Sigmoid colon (tissue), 4 donors: ENCODE measurements at regions not wholly inside any gene's neighbourhood (a gene's known extent, or its start where the extent isn't known, plus 50 kb on each side); places are given as distances from the start of the nearest gene placed in this dataset.

Experiments used
- EP300 ChIP-seq, 4 donors: sonication (generic); formaldehyde crosslinking; IDR thresholded peaks; one replicate each; pipeline ENCODE4 v1.6.1; 2017; ENCODE audit warnings: antibody characterized with exemption in 4 of 4
- POLR2A ChIP-seq, 2 donors: fragments of 450-650 bp; IDR thresholded peaks; one replicate each; pipeline ENCODE4 v1.6.1; 2016; ENCODE audit warnings: antibody characterized with exemption in 2 of 2, mild to moderate bottlenecking in 2 of 2, moderate library complexity in 2 of 2
- POLR2AphosphoS5 ChIP-seq, 4 donors: sonication (generic); formaldehyde crosslinking; IDR thresholded peaks; one replicate each; pipeline ENCODE4 v1.6.1; 2017; ENCODE audit warnings: antibody characterized with exemption in 4 of 4
- TF ChIP-seq, protein P1 (sequence below), 4 experiments: fragments of 450-650 bp in 3 of 4; fragments of 200-600 bp in 1 of 4; IDR thresholded peaks; one replicate each; pipeline ENCODE4 v1.5.1; 2016 to 2019; ENCODE audit warnings: antibody characterized with exemption in 4 of 4, mild to moderate bottlenecking in 3 of 4, moderate library complexity in 2 of 4

- TF ChIP-seq, protein P1, sequence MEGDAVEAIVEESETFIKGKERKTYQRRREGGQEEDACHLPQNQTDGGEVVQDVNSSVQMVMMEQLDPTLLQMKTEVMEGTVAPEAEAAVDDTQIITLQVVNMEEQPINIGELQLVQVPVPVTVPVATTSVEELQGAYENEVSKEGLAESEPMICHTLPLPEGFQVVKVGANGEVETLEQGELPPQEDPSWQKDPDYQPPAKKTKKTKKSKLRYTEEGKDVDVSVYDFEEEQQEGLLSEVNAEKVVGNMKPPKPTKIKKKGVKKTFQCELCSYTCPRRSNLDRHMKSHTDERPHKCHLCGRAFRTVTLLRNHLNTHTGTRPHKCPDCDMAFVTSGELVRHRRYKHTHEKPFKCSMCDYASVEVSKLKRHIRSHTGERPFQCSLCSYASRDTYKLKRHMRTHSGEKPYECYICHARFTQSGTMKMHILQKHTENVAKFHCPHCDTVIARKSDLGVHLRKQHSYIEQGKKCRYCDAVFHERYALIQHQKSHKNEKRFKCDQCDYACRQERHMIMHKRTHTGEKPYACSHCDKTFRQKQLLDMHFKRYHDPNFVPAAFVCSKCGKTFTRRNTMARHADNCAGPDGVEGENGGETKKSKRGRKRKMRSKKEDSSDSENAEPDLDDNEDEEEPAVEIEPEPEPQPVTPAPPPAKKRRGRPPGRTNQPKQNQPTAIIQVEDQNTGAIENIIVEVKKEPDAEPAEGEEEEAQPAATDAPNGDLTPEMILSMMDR (IDR thresholded peaks at IDR 0.05), result no peak
- TF ChIP-seq POLR2A (IDR thresholded peaks at IDR 0.05) (no peak), POLR2AphosphoS5 (IDR thresholded peaks at IDR 0.05) (no peak), EP300 (IDR thresholded peaks at IDR 0.05) (no peak)
Measured at GRCh38 chr20:56998438-56998837, 268.0 kb downstream of the BMP7 start.
